ENCODE measurements at regions not wholly inside any gene's neighbourhood (a gene's known extent, or its start where the extent isn't known, plus 50 kb on each side); places are given as distances from the start of the nearest gene placed in this dataset.

DNA sequence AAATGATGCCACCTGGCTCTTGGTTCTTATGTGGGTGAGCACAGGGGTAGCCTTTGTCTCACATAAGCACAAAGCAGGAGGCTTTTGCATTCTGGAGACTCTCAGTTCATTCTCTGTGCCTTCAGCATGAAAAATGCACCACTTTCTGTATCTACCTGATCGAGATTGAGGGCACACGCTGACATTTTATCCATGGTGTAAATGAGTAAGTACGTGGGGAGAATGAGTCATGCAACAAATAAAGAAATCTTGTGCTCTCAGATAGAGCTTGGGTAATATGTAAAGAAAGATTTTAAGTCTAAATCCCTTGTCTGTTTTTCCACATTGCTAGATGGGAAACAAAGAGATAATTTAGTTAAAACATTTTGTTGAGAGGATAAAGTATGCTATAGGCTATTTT lies 607.2 kb upstream of the WWC1 start:
- TF ChIP-seq, protein P1, sequence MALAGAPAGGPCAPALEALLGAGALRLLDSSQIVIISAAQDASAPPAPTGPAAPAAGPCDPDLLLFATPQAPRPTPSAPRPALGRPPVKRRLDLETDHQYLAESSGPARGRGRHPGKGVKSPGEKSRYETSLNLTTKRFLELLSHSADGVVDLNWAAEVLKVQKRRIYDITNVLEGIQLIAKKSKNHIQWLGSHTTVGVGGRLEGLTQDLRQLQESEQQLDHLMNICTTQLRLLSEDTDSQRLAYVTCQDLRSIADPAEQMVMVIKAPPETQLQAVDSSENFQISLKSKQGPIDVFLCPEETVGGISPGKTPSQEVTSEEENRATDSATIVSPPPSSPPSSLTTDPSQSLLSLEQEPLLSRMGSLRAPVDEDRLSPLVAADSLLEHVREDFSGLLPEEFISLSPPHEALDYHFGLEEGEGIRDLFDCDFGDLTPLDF (CRISPR knock-in tag; IDR thresholded peaks at IDR 0.05), result no peak
- TF ChIP-seq, protein P2, sequence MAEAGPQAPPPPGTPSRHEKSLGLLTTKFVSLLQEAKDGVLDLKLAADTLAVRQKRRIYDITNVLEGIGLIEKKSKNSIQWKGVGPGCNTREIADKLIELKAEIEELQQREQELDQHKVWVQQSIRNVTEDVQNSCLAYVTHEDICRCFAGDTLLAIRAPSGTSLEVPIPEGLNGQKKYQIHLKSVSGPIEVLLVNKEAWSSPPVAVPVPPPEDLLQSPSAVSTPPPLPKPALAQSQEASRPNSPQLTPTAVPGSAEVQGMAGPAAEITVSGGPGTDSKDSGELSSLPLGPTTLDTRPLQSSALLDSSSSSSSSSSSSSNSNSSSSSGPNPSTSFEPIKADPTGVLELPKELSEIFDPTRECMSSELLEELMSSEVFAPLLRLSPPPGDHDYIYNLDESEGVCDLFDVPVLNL (CRISPR knock-in tag; IDR thresholded peaks at IDR 0.05; ENCODE audit: borderline replicate concordance, low read depth), result no peak
- TF ChIP-seq, protein P3, sequence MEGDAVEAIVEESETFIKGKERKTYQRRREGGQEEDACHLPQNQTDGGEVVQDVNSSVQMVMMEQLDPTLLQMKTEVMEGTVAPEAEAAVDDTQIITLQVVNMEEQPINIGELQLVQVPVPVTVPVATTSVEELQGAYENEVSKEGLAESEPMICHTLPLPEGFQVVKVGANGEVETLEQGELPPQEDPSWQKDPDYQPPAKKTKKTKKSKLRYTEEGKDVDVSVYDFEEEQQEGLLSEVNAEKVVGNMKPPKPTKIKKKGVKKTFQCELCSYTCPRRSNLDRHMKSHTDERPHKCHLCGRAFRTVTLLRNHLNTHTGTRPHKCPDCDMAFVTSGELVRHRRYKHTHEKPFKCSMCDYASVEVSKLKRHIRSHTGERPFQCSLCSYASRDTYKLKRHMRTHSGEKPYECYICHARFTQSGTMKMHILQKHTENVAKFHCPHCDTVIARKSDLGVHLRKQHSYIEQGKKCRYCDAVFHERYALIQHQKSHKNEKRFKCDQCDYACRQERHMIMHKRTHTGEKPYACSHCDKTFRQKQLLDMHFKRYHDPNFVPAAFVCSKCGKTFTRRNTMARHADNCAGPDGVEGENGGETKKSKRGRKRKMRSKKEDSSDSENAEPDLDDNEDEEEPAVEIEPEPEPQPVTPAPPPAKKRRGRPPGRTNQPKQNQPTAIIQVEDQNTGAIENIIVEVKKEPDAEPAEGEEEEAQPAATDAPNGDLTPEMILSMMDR (IDR thresholded peaks at IDR 0.05), result no peak
- TF ChIP-seq NR2C2 (CRISPR knock-in tag; IDR thresholded peaks at IDR 0.05) (no peak), MXD4 (CRISPR knock-in tag; IDR thresholded peaks at IDR 0.05; ENCODE audit: borderline replicate concordance) (no peak), GABPB1 (CRISPR knock-in tag; IDR thresholded peaks at IDR 0.05) (no peak), ATF1 (CRISPR knock-in tag; IDR thresholded peaks at IDR 0.05) (no peak)
- TF ChIP-seq, protein P4, sequence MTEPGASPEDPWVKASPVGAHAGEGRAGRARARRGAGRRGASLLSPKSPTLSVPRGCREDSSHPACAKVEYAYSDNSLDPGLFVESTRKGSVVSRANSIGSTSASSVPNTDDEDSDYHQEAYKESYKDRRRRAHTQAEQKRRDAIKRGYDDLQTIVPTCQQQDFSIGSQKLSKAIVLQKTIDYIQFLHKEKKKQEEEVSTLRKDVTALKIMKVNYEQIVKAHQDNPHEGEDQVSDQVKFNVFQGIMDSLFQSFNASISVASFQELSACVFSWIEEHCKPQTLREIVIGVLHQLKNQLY (CRISPR knock-in tag; IDR thresholded peaks at IDR 0.05), result no peak
- TF ChIP-seq, protein P5, sequence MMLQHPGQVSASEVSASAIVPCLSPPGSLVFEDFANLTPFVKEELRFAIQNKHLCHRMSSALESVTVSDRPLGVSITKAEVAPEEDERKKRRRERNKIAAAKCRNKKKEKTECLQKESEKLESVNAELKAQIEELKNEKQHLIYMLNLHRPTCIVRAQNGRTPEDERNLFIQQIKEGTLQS (CRISPR knock-in tag; conservative IDR thresholded peaks at IDR 0.05), result no peak
